MG63 (cell line): ENCODE measurements at regions not wholly inside any gene's neighbourhood (a gene's known extent, or its start where the extent isn't known, plus 50 kb on each side); places are given as distances from the start of the nearest gene placed in this dataset.

Experiments
- DNase-seq: peaks from one replicate; pipeline ENCODE4 v3.0.0-alpha.2; 2020
- H3K27me3 ChIP-seq: fragments of 250-450 bp; sonication (Bioruptor Pico); 2 replicates; pipeline ENCODE4 v1.5.1; 2020; ENCODE audit warnings: mild to moderate bottlenecking, moderate library complexity
- H3K36me3 ChIP-seq: fragments of 250-450 bp; sonication (Bioruptor Pico); 2 replicates; pipeline ENCODE4 v1.5.1; 2020; ENCODE audit warnings: mild to moderate bottlenecking, moderate library complexity
- H3K4me3 ChIP-seq: fragments of 250-450 bp; sonication (Bioruptor Pico); 2 replicates; pipeline ENCODE4 v1.5.1; 2020; ENCODE audit warnings: mild to moderate bottlenecking, moderate library complexity
- H3K9me3 ChIP-seq: fragments of 250-450 bp; sonication (Bioruptor Pico); 2 replicates; pipeline ENCODE4 v1.5.1; 2020; ENCODE audit warnings: mild to moderate bottlenecking, moderate library complexity

DNA sequence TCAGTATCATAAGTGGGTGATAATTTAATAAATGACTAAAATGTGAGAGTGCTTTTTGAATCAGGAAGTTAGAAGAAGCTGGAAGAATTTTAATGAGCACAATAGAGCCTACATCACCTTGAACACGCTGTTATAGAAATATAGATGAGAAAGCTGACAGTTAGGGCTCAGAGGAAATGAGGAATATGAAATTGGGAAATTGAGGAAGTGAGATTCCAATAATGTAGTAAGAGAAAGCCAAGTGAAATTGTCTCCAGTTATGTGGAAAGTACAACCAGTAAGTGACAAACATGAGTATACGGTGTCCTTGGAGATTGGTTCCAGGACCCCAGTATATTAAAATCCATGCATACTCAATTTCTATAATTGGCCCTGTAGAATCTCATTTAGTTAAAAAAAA, 235.9 kb upstream of the FAM174A start:
- Histone ChIP-seq H3K27me3 (no peaks in the 10 kb centered on the region), H3K4me3 (no peak overlapping the region), H3K36me3 (no peaks in the 10 kb centered on the region), H3K9me3 (no peaks in the 10 kb centered on the region)
- no peak for DNase-seq

DNA sequence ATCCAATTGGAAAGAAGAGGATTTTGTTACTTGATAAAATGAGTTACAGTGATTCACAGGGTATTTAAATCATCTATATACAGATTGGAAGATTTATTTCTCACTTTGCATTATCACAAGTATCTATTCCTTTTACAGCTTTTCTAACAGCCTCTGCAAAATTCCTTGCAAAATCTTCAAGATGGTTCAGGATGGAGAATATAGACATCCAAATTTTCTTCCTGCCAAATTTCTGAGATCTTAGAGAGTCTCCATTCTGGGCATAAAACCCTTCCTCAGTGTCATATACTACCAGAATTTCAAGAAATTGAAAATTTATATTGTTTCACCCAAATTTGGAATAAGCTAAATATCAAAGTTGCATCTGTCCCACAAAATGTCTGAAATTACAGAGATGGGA, 259.1 kb upstream of the FAM174A start:
- Histone ChIP-seq H3K36me3 (no peaks in the 10 kb centered on the region), H3K4me3 (no peak overlapping the region), H3K27me3 (no peaks in the 10 kb centered on the region), H3K9me3 (no peaks in the 10 kb centered on the region)
- no peak for DNase-seq

DNA sequence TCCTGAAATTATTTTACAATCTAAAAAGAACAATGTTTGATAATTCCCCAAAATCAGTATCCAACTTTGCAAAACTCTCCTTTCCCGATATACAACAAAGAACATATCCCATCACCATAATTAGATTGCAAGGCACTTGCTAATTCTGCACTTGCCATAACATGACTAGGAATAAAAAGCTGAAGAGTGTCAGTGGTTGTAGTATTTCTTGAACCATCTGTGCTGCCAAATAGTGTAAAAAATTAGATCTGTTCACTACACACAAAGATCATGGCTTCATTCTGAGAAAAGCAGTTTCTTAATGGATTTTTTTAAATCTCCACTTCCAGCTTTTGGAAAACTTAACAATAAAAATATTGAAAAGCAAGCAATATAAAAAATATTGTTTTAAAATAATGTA, 259.5 kb upstream of the FAM174A start:
- no peaks in the 10 kb centered on the region for H3K27me3 ChIP-seq
- H3K4me3 ChIP-seq: no peak overlapping the region
- DNase-seq: no peak
- no peaks in the 10 kb centered on the region for H3K36me3 ChIP-seq
- no peaks in the 10 kb centered on the region for H3K9me3 ChIP-seq

DNA sequence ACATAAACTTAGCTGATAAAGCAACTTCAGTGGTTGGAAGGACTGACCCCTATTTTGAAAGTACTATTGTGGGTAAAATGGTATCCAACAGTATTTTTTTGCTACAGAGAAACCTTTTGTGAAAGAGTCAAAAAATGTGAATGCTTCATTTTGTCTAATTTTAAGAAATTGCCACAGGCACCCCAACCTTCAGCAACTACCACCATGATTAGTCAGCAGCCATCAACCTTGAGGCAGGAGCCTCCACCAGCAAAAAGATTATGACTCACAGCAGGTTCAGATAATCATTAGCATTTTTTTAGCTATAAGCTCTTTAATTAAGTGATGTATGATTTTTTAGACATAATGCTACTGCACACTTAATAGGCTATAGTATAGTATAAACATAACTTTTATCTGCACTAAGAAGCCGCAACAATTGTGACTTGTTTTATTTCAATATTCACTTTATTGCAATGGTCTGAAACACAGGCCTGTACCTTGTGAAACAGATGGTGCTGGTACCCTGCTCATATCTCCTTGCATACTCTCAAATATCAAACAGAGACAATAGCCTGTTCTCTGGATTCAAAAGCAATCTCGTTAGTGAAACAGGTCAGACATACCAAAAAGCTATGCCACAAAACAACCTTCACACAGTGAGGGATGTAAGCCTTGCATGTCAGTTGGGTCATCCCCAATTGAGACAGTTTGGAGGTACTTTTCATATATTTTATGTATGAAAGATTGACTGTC, 261.2 kb upstream of the FAM174A start:
- Histone ChIP-seq H3K27me3 (no peaks in the 10 kb centered on the region), H3K9me3 (no peaks in the 10 kb centered on the region), H3K36me3 (no peaks in the 10 kb centered on the region), H3K4me3 (no peak overlapping the region)
- DNase-seq: no peak

DNA sequence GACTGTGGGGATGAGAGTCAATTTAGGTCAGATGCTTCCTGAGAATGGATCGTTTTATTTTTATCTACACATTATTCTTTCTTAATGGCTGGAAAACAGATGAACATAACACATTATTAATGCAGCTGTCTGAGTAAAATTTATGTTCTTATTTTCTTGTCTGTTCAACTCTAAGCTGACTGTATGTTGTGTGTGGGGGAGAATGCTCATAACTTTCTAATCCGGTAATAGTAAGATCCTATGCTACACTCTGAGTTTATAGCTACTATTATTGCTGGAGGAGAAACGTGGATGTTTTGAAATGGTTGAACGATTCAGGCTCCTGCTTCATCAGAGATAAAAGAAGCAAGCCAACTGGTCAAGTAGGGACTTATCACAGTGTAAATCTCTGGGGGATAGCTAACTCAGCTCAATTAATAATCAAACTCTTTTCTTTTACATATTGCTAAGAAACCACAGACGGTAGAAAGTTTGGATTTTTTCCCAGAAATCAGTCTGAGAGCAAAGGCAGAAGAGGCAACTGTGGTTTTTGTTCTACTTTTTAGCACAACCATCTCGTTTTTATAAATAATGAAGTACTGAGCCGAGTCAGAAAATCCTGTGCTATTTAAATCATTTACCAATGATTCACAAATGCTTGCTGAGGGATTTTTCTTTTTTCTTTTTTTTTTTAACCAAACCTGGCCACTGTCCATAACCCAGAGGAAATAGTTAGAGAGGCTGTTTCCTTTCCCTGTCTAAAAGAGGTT, 265.0 kb upstream of the FAM174A start:
- H3K9me3 ChIP-seq: no peaks in the 10 kb centered on the region
- no peaks in the 10 kb centered on the region for H3K27me3 ChIP-seq
- H3K4me3 ChIP-seq: no peak overlapping the region
- H3K36me3 ChIP-seq: no peaks in the 10 kb centered on the region
- DNase-seq: no peak

DNA sequence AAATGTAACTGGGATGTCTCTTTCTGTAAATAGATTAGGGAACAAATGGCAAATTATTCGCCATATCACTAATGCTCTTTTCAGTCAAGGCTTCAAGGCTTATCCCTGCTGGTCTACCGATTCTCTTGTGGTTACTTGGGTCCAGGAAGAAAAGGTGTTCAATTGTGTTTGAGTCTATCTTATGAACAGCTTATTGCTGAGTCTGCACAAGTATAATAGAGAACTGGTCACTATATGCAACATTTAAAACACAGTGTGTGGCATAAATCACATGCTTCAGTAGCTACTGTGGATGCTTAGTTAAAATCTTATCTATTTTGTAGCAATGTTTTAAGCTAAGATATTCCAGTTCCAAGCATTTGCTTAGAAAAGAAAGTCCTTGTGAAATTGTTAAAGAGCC, 274.2 kb upstream of the FAM174A start:
- no peaks in the 10 kb centered on the region for H3K27me3 ChIP-seq
- H3K36me3 ChIP-seq: no peaks in the 10 kb centered on the region
- H3K4me3 ChIP-seq: no peak overlapping the region
- H3K9me3 ChIP-seq: no peaks in the 10 kb centered on the region
- DNase-seq: no peak

DNA sequence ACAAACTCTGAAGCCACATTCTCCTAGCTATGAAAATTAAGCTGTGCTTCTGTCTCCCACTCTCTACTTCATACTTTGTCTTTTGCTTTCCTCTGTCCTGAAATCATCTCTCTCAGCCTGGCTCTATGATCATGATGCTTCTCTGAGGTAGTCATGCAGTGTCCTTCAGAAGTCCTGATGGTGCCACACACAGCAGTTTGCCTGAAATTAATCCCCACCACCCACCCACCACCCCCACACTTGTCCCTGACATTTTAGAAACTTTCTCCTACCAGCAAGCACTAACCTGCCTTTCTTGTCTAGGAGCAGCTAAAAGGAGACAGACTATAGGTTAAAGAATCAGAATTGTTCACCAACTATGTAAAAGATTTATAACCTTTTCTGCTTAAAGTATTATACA, 282.2 kb upstream of the FAM174A start:
- H3K9me3 ChIP-seq: no peaks in the 10 kb centered on the region
- no peak overlapping the region for H3K4me3 ChIP-seq
- H3K36me3 ChIP-seq: no peaks in the 10 kb centered on the region
- DNase-seq: no peak
- H3K27me3 ChIP-seq: no peaks in the 10 kb centered on the region

DNA sequence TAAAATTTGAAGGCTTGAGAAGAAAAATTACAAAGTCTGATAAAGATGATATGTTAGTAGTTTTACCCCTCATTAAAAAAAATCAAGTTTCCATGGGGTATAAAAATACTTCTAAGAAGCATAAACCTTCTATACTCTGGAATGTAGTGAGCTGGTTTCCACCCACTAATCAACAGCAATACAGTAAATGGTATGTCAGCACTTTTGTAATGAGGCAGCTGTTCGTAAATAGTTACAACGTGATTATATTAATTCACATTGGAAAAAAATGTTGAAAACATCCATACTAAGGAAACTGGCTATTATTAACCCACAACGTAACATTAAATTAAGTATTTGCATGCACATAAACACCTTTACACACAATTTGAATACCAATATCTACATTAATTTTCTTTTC, 283.1 kb upstream of the FAM174A start:
- H3K9me3 ChIP-seq: no peaks in the 10 kb centered on the region
- H3K27me3 ChIP-seq: no peaks in the 10 kb centered on the region
- DNase-seq: no peak
- no peak overlapping the region for H3K4me3 ChIP-seq
- H3K36me3 ChIP-seq: no peaks in the 10 kb centered on the region

DNA sequence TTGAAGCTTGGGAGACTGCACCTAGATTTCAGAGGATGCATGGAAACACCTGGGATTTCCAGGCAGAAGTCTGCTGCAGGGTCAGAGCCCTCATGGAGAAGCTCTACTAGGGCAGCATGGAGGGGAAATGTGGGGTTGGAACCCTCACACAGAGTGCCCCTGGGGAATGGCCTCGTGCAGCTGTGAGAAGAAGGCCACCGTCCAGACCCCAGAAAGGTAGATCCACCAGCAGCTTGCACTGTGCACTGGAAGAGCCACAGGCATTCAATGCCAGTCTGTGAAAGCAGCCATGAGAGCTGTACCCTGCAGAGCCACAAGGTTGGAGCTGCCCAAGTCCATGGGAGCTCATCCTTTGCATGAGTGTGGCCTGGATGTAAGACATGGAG, 285.3 kb upstream of the FAM174A start:
- no peaks in the 10 kb centered on the region for H3K27me3 ChIP-seq
- no peak for DNase-seq
- H3K4me3 ChIP-seq: no peak overlapping the region
- no peaks in the 10 kb centered on the region for H3K9me3 ChIP-seq
- H3K36me3 ChIP-seq: no peaks in the 10 kb centered on the region

DNA sequence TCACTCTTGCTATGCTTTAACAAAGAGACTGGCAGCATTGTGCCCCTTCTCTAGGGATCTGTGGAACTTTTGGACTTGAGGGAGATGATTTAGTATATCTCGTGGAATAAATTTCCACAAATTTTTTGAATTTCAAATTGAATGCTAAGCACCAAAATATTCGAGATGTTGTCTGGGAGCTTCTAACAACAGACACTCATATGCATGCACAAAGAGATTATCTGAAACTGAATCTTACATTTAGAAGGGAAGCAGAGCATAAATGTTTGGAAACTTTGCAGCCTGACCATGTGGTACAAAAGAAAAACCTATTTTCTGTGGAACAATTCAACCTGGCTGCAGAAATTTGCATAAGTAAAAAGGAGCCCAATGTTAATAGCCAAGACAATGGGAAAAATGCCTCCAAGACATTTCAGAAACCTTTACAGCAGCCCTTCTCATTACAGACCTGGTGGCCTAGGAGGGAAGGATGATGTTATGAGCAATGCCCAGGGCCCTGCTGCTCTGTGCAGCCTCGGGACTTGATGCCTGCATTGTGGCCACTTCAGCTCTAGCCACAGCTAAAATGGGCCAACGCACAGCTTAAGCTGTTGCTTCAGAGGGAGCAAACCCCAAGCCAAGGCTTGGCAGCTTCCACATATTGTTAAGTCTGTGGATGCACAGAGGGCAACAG, 285.8 kb upstream of the FAM174A start:
- no peak for DNase-seq
- Histone ChIP-seq H3K9me3 (no peaks in the 10 kb centered on the region), H3K27me3 (no peaks in the 10 kb centered on the region), H3K4me3 (no peak overlapping the region), H3K36me3 (no peaks in the 10 kb centered on the region)

DNA sequence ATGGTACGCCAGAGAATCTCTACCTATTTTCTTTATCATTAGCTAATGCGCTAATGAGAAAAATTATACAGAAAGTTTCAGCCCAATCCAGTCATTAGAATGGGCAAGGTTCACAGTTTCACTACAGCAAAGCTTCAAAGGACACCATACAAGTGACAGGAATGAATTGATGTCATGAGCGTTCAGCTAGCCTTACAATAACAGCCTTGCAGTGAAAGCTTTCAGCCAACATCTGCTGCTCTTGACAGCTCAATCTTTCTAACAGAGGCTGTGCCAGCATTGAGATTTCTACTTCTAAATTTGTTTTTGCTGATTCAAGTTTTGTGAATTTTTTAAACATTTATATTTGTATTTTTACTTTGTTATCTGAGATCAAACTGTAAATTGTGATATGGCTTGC, 302.4 kb upstream of the FAM174A start:
- Histone ChIP-seq H3K4me3 (no peak overlapping the region), H3K36me3 (no peaks in the 10 kb centered on the region), H3K27me3 (no peaks in the 10 kb centered on the region), H3K9me3 (no peaks in the 10 kb centered on the region)
- DNase-seq: no peak

DNA sequence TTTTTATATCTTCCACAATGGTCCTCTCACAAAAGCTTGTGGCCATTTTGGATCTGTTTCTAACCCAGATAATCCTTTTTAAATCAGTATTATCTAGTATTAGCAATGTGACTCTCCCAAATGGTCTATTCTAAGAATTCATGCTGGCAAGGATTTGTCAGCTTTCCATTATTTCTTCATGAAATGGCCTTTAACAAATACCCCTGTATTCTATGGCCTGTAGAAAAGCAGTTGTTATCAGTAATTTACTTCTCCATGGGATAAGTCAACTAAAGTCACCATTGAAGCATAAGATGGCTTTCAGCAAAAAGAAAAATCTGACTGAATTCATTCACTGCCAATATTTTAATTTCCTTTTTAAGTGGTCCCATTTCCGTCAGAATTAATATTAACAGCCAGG, 346.4 kb upstream of the FAM174A start:
- Histone ChIP-seq H3K27me3 (no peaks in the 10 kb centered on the region), H3K36me3 (no peaks in the 10 kb centered on the region), H3K4me3 (no peak overlapping the region), H3K9me3 (no peaks in the 10 kb centered on the region)
- no peak for DNase-seq

DNA sequence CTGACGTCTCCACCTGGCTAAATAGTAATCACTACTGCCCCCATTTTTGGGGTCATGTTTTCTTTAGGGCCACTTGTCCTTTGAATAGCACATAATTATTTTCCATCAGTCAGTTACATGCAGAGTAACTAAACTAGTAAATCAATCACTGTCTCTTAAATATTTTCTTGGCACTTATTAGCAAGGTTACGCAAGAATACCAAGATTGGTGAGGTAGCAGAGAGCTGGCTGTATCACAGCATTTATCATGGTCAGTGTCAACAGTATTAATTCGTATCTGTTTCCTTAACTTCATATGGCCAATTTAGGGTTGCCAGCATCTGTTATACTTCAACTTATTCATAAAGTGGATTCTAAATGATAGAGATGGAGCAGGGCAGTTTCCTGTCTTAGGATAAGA, 346.8 kb upstream of the FAM174A start:
- no peaks in the 10 kb centered on the region for H3K9me3 ChIP-seq
- H3K36me3 ChIP-seq: no peaks in the 10 kb centered on the region
- no peak overlapping the region for H3K4me3 ChIP-seq
- no peaks in the 10 kb centered on the region for H3K27me3 ChIP-seq
- DNase-seq: no peak

DNA sequence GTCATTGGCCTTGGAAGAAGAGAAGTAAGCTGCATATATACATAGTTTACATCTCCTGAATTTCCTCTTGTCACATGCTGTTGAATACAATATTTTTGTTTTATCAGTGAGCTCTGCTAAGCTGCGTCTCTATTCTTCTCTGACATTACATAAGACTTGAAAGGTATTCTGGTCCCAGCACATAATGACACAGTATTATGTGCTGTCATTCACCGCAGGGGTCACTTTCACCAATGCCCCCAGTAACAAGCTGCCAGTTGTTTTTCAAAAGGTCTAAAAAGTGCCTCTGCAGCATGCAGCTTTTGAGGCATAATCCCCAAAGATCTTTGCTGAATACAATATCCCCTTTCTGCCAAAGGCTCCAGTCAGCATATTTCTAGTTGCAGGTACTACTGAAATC, 349.0 kb upstream of the FAM174A start:
- Histone ChIP-seq H3K27me3 (no peaks in the 10 kb centered on the region), H3K36me3 (no peaks in the 10 kb centered on the region), H3K9me3 (no peaks in the 10 kb centered on the region), H3K4me3 (no peak overlapping the region)
- no peak for DNase-seq

DNA sequence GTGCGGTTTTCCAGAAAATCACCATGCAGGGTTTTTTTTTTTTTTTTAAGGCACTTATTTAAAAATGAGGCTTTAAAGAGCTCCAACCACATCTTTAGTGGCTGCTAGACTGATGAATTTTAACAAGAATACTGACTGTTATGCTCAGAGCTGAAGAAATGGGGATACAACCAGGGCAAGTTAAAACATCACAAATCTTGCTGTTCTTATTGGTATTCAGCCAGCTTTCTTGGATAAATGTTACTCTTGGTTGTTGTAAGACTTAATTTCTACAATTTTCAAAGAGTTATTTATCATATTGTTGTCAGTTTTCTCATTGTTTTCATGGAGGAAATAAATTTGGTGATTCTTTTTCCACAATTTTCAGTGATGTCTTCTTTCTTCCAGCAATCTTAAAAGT, 352.8 kb upstream of the FAM174A start:
- H3K9me3 ChIP-seq: no peaks in the 10 kb centered on the region
- no peak for DNase-seq
- no peaks in the 10 kb centered on the region for H3K36me3 ChIP-seq
- no peaks in the 10 kb centered on the region for H3K27me3 ChIP-seq
- H3K4me3 ChIP-seq: no peak overlapping the region

DNA sequence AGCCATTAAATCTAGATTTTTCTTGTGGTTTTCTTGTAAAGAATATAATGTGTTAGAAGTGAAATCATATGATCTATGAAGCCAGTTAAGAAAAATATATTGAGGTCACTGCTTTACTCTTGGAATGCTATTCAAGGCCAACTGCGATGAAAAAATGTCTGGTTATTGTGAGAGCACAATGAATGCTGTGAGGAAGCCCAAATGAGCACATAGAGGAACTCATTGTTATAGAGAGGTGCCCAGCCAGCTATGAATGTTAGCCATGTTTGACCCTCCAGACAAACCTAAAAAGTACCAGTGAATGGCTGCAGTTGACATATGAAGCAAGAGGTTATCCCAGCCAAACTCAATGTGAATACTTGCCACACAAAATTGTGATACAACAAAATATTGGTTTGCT, 359.8 kb upstream of the FAM174A start:
- H3K4me3 ChIP-seq: no peak overlapping the region
- H3K9me3 ChIP-seq: no peaks in the 10 kb centered on the region
- DNase-seq: no peak
- H3K36me3 ChIP-seq: no peaks in the 10 kb centered on the region
- H3K27me3 ChIP-seq: no peaks in the 10 kb centered on the region

DNA sequence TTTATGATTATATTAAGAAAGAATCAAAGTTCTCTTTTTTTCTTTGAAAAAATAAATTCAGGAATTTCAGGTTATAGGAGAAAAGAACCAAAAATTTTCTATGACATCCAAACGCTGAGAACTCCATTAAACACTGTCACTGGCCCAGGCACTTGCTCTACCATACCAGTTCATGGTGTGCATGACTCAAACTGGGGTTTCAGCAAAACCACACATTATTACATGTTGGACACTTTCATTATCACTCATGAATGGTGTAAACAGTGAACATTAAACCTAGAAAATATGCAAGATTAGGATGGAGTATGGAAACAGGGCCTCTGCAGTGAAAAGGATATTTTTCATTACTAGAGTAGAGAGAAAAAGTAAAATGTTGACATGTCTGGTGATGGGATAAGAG, 369.9 kb upstream of the FAM174A start:
- no peaks in the 10 kb centered on the region for H3K36me3 ChIP-seq
- DNase-seq: no peak

DNA sequence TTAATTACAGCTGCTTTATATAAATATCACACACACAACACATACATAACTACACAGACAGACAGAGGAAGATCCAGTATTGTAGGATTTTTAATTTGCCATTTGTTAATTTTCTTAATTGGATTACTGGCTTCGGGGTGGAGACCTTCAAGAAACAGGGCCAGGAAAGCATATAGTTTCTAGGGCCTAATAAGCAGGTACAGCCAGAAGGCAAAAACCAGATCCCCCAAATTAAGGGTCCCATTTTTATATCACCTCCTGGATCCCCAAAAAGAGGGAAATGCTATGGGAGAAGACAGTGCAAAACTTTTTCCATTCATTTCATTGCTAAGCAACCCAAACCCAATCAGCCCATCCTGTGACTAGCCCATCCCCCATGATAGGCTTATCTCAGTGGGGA, 373.3 kb upstream of the FAM174A start:
- no peak overlapping the region for H3K4me3 ChIP-seq
- no peaks in the 10 kb centered on the region for H3K27me3 ChIP-seq
- H3K9me3 ChIP-seq: no peaks in the 10 kb centered on the region
- no peaks in the 10 kb centered on the region for H3K36me3 ChIP-seq
- DNase-seq: no peak

More for the DNA sequence above, 369.9 kb upstream of the FAM174A start:
- Histone ChIP-seq H3K9me3 (no peaks in the 10 kb centered on the region), H3K27me3 (no peaks in the 10 kb centered on the region), H3K4me3 (no peak overlapping the region)
